GM12873 (cell line): ENCODE measurements at regions not wholly inside any gene's neighbourhood (a gene's known extent, or its start where the extent isn't known, plus 50 kb on each side); places are given as distances from the start of the nearest gene placed in this dataset.

Experiments
- CTCF ChIP-seq: IDR thresholded peaks from 2 replicates; pipeline ENCODE4 v1.5.1; 2012; ENCODE audit warnings: low read depth, mild to moderate bottlenecking, moderate library complexity, low read length, control low read depth; ENCODE audit not compliant: insufficient read depth; ENCODE audit errors: missing control alignments

- no peak for TF ChIP-seq CTCF
Measured at GRCh38 chr6:134480593-134480992, 162.7 kb upstream of the SGK1 start.

GRCh38 chr6:134478764-134479399, 161.0 kb upstream of the SGK1 start:
- TF ChIP-seq CTCF = no peak

GRCh38 chr6:134477991-134478635, 160.2 kb upstream of the SGK1 start:
- no peak for TF ChIP-seq CTCF

GRCh38 chr6:134474955-134475354, 157.0 kb upstream of the SGK1 start:
- no peak for TF ChIP-seq CTCF

GRCh38 chr6:134472661-134473060, 154.7 kb upstream of the SGK1 start:
- TF ChIP-seq CTCF = no peak

- no peak for TF ChIP-seq CTCF
Measured at GRCh38 chr6:134472046-134472445, 154.1 kb upstream of the SGK1 start.

GRCh38 chr6:134470457-134470975, 152.6 kb upstream of the SGK1 start:
- TF ChIP-seq CTCF = no peak
